ENCODE measurements at regions not wholly inside any gene's neighbourhood (a gene's known extent, or its start where the extent isn't known, plus 50 kb on each side); places are given as distances from the start of the nearest gene placed in this dataset.

GRCh38 chr2:52181080-52181479, 1149.1 kb upstream of the NRXN1 start:
- TF ChIP-seq, protein P1, sequence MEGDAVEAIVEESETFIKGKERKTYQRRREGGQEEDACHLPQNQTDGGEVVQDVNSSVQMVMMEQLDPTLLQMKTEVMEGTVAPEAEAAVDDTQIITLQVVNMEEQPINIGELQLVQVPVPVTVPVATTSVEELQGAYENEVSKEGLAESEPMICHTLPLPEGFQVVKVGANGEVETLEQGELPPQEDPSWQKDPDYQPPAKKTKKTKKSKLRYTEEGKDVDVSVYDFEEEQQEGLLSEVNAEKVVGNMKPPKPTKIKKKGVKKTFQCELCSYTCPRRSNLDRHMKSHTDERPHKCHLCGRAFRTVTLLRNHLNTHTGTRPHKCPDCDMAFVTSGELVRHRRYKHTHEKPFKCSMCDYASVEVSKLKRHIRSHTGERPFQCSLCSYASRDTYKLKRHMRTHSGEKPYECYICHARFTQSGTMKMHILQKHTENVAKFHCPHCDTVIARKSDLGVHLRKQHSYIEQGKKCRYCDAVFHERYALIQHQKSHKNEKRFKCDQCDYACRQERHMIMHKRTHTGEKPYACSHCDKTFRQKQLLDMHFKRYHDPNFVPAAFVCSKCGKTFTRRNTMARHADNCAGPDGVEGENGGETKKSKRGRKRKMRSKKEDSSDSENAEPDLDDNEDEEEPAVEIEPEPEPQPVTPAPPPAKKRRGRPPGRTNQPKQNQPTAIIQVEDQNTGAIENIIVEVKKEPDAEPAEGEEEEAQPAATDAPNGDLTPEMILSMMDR (IDR thresholded peaks at IDR 0.05 in 4 of 5, conservative IDR thresholded peaks at IDR 0.05 in 1 of 5) = no peak
- no peak for TF ChIP-seq POLR2A (IDR thresholded peaks at IDR 0.05)

Measured in gastrocnemius medialis (tissue), 4 donors.